Lower lobe of right lung (tissue), 2 donors: ENCODE measurements at regions not wholly inside any gene's neighbourhood (a gene's known extent, or its start where the extent isn't known, plus 50 kb on each side); places are given as distances from the start of the nearest gene placed in this dataset.
A peak's percentile ranks its signal among the peaks of the same experiment; 100 is the strongest.

Source experiments
- ATAC-seq, 2 donors: fragments of 200-7000 bp; cut with Tn5 transposase; one replicate each; pipeline ENCODE4 v1.9.1; 2020 to 2022; ENCODE audit warnings: mild to moderate bottlenecking in 2 of 2, moderate library complexity in 2 of 2
- DNase-seq: peaks from one replicate; pipeline ENCODE4 v3.0.0-alpha.2; 2020
- H3K27ac ChIP-seq: fragments of 200-600 bp; one replicate; pipeline ENCODE4 v1.8.0; 2022
- H3K27me3 ChIP-seq: fragments of 200-600 bp; one replicate; pipeline ENCODE4 v1.8.0; 2022; ENCODE audit warnings: low read depth
- H3K36me3 ChIP-seq: fragments of 200-600 bp; one replicate; pipeline ENCODE4 v1.8.0; 2022; ENCODE audit warnings: mild to moderate bottlenecking
- H3K4me1 ChIP-seq: fragments of 200-600 bp; one replicate; pipeline ENCODE4 v1.8.0; 2022
- H3K4me3 ChIP-seq: fragments of 200-600 bp; one replicate; pipeline ENCODE4 v1.8.0; 2022; ENCODE audit warnings: mild to moderate bottlenecking
- H3K9me3 ChIP-seq: fragments of 200-600 bp; one replicate; pipeline ENCODE4 v1.8.0; 2022
- intact Hi-C: fragments of 100-400 bp; cut with DNase I; formaldehyde crosslinking; loops from one replicate; pipeline ENCODE4 v1.11.0; 2022
- TF ChIP-seq, protein P1 (sequence below): fragments of 200-600 bp; IDR thresholded peaks from one replicate; pipeline ENCODE4 v1.8.0; 2022; ENCODE audit warnings: antibody characterized with exemption, mild to moderate bottlenecking
- donor health status: DM: no; HTN: yes; CAD: no; lungs with severe emphysema.

DNA sequence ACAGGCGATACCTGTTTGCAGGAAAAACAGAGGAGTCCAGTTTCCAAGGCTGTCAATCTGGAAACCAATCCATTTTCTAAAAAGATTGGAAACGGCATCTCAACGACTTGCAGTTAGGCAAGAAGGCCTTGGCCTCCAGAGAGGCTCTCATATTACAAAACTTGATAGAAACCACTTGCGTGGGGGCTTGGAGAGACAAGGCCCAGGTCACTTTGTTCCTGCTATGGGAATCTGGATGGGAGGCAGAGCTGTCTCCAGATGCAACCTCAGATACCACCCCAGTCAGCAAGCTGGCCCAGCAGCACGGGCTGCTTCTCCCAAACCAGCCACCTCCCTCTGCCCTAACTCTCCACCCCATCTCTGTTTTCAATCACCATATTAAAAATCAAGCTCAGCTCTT, 298.8 kb downstream of the TNS1 start:
- ATAC-seq (no peak), DNase-seq (no peak)
- intact Hi-C loops = no loop called here
- no peak overlapping the region for H3K4me3 ChIP-seq
- TF ChIP-seq, protein P1, sequence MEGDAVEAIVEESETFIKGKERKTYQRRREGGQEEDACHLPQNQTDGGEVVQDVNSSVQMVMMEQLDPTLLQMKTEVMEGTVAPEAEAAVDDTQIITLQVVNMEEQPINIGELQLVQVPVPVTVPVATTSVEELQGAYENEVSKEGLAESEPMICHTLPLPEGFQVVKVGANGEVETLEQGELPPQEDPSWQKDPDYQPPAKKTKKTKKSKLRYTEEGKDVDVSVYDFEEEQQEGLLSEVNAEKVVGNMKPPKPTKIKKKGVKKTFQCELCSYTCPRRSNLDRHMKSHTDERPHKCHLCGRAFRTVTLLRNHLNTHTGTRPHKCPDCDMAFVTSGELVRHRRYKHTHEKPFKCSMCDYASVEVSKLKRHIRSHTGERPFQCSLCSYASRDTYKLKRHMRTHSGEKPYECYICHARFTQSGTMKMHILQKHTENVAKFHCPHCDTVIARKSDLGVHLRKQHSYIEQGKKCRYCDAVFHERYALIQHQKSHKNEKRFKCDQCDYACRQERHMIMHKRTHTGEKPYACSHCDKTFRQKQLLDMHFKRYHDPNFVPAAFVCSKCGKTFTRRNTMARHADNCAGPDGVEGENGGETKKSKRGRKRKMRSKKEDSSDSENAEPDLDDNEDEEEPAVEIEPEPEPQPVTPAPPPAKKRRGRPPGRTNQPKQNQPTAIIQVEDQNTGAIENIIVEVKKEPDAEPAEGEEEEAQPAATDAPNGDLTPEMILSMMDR = no peak
- no peaks in the 10 kb centered on the region for H3K9me3 ChIP-seq
- no peaks in the 10 kb centered on the region for H3K4me1 ChIP-seq
- no peaks in the 10 kb centered on the region for H3K36me3 ChIP-seq
- H3K27me3 ChIP-seq = no peaks in the 10 kb centered on the region
- H3K27ac ChIP-seq = no peak overlapping the region

DNA sequence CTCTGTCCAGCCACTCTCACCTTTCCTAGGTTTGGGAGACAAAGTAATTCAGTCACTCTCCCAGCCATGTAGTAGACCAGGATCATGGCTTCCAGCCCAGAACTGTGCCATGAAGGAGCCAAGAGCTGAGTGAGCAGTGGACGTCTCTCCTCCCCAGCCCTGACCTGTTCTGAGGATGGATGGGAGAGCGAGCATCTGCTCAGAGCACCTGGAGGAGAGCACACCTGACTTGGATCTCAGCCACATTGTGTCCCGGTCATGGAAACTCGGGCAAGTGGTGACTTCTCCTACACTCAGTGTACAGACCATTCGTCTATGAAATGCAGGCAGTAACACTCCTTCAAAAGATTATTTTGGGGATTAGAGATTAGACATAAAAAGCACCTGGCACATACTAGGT, 299.7 kb downstream of the TNS1 start:
- intact Hi-C loops = no loop called here
- TF ChIP-seq, protein P1 = no peak
- no peak overlapping the region for H3K4me3 ChIP-seq

DNA sequence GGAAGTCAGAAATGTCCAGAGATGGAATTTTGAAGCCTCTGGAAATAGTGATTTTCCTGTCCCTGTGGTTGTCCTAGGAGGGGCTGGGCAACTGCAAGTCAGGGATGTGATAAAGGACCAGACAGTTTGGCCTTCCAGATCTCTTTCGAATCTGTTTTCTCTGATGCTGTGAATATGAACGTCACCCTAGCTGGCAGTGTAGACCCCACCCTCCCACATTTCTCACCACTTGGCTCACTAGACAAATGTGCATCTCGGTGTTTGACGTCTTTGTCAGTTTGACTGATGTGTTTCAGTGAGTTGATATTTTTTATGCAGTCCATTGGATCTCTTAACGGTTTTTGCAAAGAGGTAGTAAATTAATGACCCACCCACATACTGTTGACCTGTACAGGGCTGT, 301.2 kb downstream of the TNS1 start:
- no peaks in the 10 kb centered on the region for H3K9me3 ChIP-seq
- TF ChIP-seq, protein P1 = no peak
- H3K27me3 ChIP-seq = no peaks in the 10 kb centered on the region
- H3K36me3 ChIP-seq = no peaks in the 10 kb centered on the region
- no peak overlapping the region for H3K27ac ChIP-seq
- ATAC-seq = no peak
- H3K4me3 ChIP-seq = no peak overlapping the region
- intact Hi-C loops = no loop called here
- no peaks in the 10 kb centered on the region for H3K4me1 ChIP-seq
- no peak for DNase-seq

More for the DNA sequence above, 299.7 kb downstream of the TNS1 start:
- Histone ChIP-seq H3K27ac (no peak overlapping the region), H3K27me3 (no peaks in the 10 kb centered on the region), H3K9me3 (no peaks in the 10 kb centered on the region), H3K4me1 (no peaks in the 10 kb centered on the region), H3K36me3 (no peaks in the 10 kb centered on the region)
- ATAC-seq (no peak), DNase-seq (no peak)

DNA sequence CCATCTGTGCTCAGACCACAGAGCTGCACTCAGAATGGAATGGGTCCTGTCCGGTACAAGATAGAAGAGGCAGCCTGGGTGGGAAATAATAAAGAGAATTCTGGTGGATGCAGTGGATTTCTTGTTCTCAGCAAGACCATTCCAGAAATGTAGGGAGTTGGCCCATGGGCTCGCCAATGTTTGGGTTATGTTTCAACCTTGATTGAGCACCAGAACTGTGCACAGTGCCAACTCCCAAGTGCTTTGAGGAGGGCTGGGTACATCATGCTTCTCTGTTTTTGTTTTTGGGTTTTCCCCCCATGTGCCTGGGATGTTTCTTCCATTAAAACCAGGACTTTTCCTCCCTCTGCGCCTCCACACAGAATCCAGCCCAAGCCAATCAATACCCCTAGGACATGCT, 304.1 kb downstream of the TNS1 start:
- no peak for DNase-seq
- Histone ChIP-seq H3K27ac (no peak overlapping the region), H3K4me3 (no peak overlapping the region), H3K9me3 (no peaks in the 10 kb centered on the region), H3K36me3 (no peaks in the 10 kb centered on the region), H3K27me3 (no peaks in the 10 kb centered on the region), H3K4me1 (peaks cover 11% of the 10 kb centered on the region)
- TF ChIP-seq, protein P1 = no peak
- ATAC-seq = no peak
- intact Hi-C loops = no loop called here

DNA sequence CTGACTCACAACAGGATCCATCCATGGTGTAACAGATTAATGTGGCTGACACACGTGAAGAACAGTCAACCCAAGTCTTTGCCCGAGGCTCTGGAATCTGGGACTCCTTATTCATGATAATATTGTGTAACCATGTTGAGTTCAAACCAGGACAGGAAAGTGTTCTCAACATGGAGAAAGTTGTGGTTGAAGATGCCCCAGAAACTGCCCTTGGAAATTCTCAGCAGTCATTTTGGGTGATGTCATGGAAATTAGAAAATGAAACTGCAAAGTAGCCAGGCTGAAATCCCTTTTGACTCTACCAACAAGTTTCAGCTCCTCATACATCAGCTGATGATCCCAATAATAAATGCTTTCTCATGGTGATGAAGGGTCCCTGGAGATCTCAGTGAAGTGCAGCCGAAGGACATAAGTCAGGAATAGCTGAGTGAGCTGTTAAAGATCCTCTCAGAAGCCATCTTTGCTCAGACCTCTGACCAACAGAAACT, 307.7 kb downstream of the TNS1 start:
- Histone ChIP-seq H3K27ac (peak overlapping the region; percentile 46), H3K36me3 (no peaks in the 10 kb centered on the region), H3K4me1 (peaks cover 19% of the 10 kb centered on the region), H3K27me3 (no peaks in the 10 kb centered on the region), H3K4me3 (no peak overlapping the region), H3K9me3 (no peaks in the 10 kb centered on the region)
- TF ChIP-seq, protein P1 = no peak
- no peak for DNase-seq
- peak in 1 of 2 donors; percentile 46 for ATAC-seq
- intact Hi-C loops = no loop called here

DNA sequence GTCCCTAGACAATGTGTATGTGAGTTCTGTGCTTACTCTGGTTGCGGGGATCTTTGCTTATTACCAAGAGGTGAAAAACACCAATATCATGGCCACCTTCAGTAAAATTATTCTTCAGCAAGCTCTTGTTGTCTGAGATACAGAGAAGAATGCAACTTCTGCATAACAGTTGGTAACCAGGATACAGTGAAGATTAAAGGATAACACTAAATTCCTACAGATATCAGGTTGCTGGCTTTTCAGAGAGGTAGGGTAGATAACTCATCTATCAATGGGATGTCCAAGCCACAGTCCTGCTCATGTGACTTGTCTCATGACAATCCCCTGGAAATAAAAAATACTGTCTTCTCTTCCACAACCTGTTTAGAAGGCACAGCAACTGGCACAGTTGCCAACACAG, 308.5 kb downstream of the TNS1 start:
- no peaks in the 10 kb centered on the region for H3K27me3 ChIP-seq
- H3K9me3 ChIP-seq = no peaks in the 10 kb centered on the region
- intact Hi-C loops = no loop called here
- TF ChIP-seq, protein P1 = no peak
- DNase-seq = no peak
- no peak for ATAC-seq
- H3K4me3 ChIP-seq = no peak overlapping the region
- no peaks in the 10 kb centered on the region for H3K36me3 ChIP-seq
- H3K27ac ChIP-seq = peak overlapping the region; percentile 46
- H3K4me1 ChIP-seq = peaks cover 19% of the 10 kb centered on the region
